Sigmoid colon (tissue), 6 donors: ENCODE measurements at regions not wholly inside any gene's neighbourhood (a gene's known extent, or its start where the extent isn't known, plus 50 kb on each side); places are given as distances from the start of the nearest gene placed in this dataset.

Experiments used
- DNase-seq: peaks from one replicate; pipeline ENCODE4 v3.0.0-alpha.2; 2019
- H3K27ac ChIP-seq, 4 donors: fragments of 200-600 bp; sonication (generic); one replicate each; pipeline ENCODE4 v1.5.1; 2016 to 2019; ENCODE audit warnings: mild to moderate bottlenecking in 1 of 4
- H3K27me3 ChIP-seq, 3 donors: fragments of 200-600 bp; sonication (generic); one replicate each; pipeline ENCODE4 v1.5.1; 2019; ENCODE audit warnings: mild to moderate bottlenecking in 1 of 3
- H3K36me3 ChIP-seq, 4 donors: fragments of 200-600 bp; sonication (generic); one replicate each; pipeline ENCODE4 v1.5.1; 2016 to 2019
- H3K4me1 ChIP-seq, 4 donors: fragments of 200-600 bp; sonication (generic); one replicate each; pipeline ENCODE4 v1.5.1; 2017 to 2019
- H3K4me3 ChIP-seq, 4 donors: fragments of 200-600 bp; sonication (generic); one replicate each; pipeline ENCODE4 v1.5.1; 2017 to 2019; ENCODE audit warnings: mild to moderate bottlenecking in 2 of 4, moderate library complexity in 1 of 4
- H3K9me3 ChIP-seq, 4 donors: fragments of 200-600 bp in 3 of 4; sonication (generic) in 3 of 4; one replicate each; pipeline versions ENCODE4 v1.5.1 to v1.6.1; 2013 to 2019
- EP300 ChIP-seq, 4 donors: sonication (generic); formaldehyde crosslinking; IDR thresholded peaks; one replicate each; pipeline ENCODE4 v1.6.1; 2017; ENCODE audit warnings: antibody characterized with exemption in 4 of 4
- POLR2A ChIP-seq, 2 donors: fragments of 450-650 bp; IDR thresholded peaks; one replicate each; pipeline ENCODE4 v1.6.1; 2016; ENCODE audit warnings: antibody characterized with exemption in 2 of 2, mild to moderate bottlenecking in 2 of 2, moderate library complexity in 2 of 2
- POLR2AphosphoS5 ChIP-seq, 4 donors: sonication (generic); formaldehyde crosslinking; IDR thresholded peaks; one replicate each; pipeline ENCODE4 v1.6.1; 2017; ENCODE audit warnings: antibody characterized with exemption in 4 of 4
- WGBS, 2 donors: extraction: QIAGEN DNeasy Blood & Tissue Kit; methylation state at CpG; one replicate each; pipeline ENCODE4 v1.1.7; 2013; 5-methylcytosine and 5-hydroxymethylcytosine counted together
- intact Hi-C: fragments of 100-400 bp; cut with DNase I; formaldehyde crosslinking; loops from one replicate; pipeline ENCODE4 v1.15.1; 2023
- TF ChIP-seq, protein P1 (sequence below), 4 experiments: fragments of 450-650 bp in 3 of 4; fragments of 200-600 bp in 1 of 4; IDR thresholded peaks; one replicate each; pipeline ENCODE4 v1.5.1; 2016 to 2019; ENCODE audit warnings: antibody characterized with exemption in 4 of 4, mild to moderate bottlenecking in 3 of 4, moderate library complexity in 2 of 4
- donor health status: healthy with polysubstance abuse.
- donor health status: healthy.

DNA sequence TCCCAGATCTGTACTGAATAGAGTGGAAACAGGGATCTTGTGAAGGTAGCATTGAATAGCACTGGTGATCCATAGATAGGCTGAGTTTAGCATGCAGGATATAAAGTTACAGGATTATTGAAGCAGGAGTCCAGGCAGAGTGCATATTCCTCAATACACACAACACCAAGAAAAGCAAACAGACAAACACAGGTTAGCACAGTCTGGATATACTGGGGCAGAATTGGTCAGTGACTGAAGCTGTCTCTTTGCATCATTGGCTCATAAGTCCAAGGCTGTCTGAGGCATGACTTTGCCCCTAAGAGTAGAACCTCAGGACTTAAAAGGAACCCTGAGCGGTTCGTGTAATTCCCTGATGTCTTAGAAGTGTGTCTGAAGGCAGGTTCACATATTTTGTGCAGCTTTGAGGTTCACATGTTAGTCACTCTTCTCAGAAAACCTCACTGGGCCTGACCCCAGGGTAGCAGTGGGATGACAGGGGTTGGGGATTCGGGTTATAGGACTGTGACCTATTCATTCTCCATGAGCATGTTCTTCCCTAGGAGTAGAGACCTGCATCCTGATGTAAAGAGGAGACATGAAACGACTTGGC is 134.6 kb downstream of the AASDH start:
- intact Hi-C loops = no loop called here
- no peak overlapping the region for H3K27ac ChIP-seq
- no peaks in the 10 kb centered on the region for H3K9me3 ChIP-seq
- TF ChIP-seq POLR2AphosphoS5 (IDR thresholded peaks at IDR 0.05) (no peak), POLR2A (IDR thresholded peaks at IDR 0.05) (no peak), EP300 (IDR thresholded peaks at IDR 0.05) (no peak)
- TF ChIP-seq, protein P1, sequence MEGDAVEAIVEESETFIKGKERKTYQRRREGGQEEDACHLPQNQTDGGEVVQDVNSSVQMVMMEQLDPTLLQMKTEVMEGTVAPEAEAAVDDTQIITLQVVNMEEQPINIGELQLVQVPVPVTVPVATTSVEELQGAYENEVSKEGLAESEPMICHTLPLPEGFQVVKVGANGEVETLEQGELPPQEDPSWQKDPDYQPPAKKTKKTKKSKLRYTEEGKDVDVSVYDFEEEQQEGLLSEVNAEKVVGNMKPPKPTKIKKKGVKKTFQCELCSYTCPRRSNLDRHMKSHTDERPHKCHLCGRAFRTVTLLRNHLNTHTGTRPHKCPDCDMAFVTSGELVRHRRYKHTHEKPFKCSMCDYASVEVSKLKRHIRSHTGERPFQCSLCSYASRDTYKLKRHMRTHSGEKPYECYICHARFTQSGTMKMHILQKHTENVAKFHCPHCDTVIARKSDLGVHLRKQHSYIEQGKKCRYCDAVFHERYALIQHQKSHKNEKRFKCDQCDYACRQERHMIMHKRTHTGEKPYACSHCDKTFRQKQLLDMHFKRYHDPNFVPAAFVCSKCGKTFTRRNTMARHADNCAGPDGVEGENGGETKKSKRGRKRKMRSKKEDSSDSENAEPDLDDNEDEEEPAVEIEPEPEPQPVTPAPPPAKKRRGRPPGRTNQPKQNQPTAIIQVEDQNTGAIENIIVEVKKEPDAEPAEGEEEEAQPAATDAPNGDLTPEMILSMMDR (IDR thresholded peaks at IDR 0.05) = no peak
- no peak for DNase-seq
- no peaks in the 10 kb centered on the region for H3K4me1 ChIP-seq
- H3K27me3 ChIP-seq = no peaks in the 10 kb centered on the region
- no peaks in the 10 kb centered on the region for H3K36me3 ChIP-seq
- no peak overlapping the region for H3K4me3 ChIP-seq
- 73% methylated on average over 4 of the region's 4 CpGs for WGBS, 2 donors

DNA sequence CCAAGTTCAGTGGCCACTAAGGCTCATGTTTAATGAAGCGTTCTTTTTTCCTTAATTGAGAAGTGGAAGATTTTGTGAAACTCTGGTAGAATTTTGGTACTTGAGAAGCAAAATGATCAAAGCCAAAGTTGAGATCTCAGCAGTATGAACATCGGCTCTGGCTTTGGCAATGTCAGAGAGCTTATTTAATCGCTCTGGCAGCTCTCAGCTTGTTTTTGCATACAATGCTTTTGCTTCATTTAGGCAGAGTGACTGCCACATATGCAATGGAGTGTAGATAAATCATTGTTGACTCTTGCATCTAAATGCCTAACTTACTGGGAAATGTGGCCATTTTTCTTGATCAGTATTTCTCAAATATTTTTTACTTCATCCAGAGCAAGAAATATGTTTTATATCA is 135.7 kb downstream of the AASDH start:
- TF ChIP-seq EP300 (IDR thresholded peaks at IDR 0.05) = no peak
- no peak for TF ChIP-seq POLR2AphosphoS5 (IDR thresholded peaks at IDR 0.05)
- DNase-seq = no peak
- Histone ChIP-seq H3K4me1 (no peaks in the 10 kb centered on the region), H3K4me3 (no peak overlapping the region), H3K27ac (no peak overlapping the region), H3K27me3 (no peaks in the 10 kb centered on the region), H3K9me3 (no peaks in the 10 kb centered on the region), H3K36me3 (no peaks in the 10 kb centered on the region)
- intact Hi-C loops = no loop called here
- WGBS, 2 donors = 87 to 96% methylated on average over 3 of the region's 3 CpGs

DNA sequence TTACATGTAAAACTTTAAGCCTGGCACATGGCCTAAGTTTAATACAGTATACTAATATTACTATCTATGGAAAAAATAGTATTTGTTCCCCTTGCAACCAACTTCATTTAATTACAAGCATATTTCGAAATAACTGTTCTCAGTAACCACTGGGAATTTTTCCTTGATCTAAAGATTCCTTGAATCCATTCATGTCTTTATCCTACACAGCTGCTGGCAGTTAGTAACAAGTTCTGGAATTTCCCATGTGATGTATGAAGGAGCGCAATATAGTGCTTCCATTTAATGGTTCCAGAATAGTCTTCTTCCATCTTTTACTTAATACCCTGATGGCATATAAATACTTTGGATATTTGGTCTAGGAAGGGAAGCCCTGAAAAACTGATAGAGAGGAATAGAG is 136.5 kb downstream of the AASDH start:
- no peaks in the 10 kb centered on the region for H3K4me1 ChIP-seq
- H3K9me3 ChIP-seq = no peaks in the 10 kb centered on the region
- intact Hi-C loops = no loop called here
- DNase-seq = no peak
- no peak overlapping the region for H3K4me3 ChIP-seq
- no peak overlapping the region for H3K27ac ChIP-seq
- no peaks in the 10 kb centered on the region for H3K27me3 ChIP-seq
- no peaks in the 10 kb centered on the region for H3K36me3 ChIP-seq
- WGBS, 2 donors = 92% methylated on average over 2 of the region's 2 CpGs
- TF ChIP-seq POLR2A (IDR thresholded peaks at IDR 0.05) (no peak), EP300 (IDR thresholded peaks at IDR 0.05) (no peak)

DNA sequence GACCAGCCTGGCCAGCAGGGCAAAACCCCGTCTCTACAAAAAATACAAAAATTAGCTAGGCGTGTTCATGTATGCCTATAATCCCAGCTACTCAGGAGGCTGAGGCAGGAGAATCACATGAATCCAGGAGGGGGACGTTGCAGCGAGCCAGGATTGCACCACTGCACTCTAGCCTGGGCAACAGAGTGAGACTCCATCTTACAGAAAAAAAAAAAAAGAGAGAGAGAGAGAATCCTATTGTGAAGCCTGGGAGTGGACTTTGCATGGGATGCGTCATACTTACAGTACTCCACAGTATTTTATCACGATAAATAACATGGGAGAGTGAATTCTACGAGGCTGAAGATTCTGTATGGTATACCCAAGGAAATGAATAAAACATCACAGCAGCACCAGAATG is 139.6 kb downstream of the AASDH start:
- H3K36me3 ChIP-seq = no peaks in the 10 kb centered on the region
- intact Hi-C loops = no loop called here
- H3K27me3 ChIP-seq = no peaks in the 10 kb centered on the region
- H3K4me1 ChIP-seq = no peaks in the 10 kb centered on the region
- no peak overlapping the region for H3K4me3 ChIP-seq
- H3K27ac ChIP-seq = no peak overlapping the region
- DNase-seq = no peak
- no peaks in the 10 kb centered on the region for H3K9me3 ChIP-seq
- WGBS, 2 donors = 84% methylated on average over 7 of the region's 7 CpGs
- TF ChIP-seq, protein P1 (IDR thresholded peaks at IDR 0.05) = no peak
- TF ChIP-seq EP300 (IDR thresholded peaks at IDR 0.05) = no peak
- no peak for TF ChIP-seq POLR2A (IDR thresholded peaks at IDR 0.05)
- no peak for TF ChIP-seq POLR2AphosphoS5 (IDR thresholded peaks at IDR 0.05)

DNA sequence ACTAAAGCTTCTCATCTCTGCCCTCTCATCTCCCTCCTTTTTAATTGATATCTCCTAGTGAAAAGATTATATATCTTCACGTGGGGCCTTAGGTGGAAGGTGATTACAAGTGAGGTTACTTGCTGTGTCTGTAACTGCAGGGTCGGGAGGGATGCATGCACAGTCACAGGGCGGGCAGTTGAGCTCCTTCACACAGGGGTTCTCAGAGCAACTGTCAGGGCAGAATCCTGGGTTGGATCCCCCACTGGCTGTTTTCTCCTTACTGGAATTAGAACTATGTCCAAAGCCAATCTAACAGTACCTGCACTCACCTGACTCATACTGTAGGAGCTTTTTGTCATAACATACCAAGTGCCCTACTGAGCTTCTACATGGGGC is 141.1 kb downstream of the AASDH start:
- TF ChIP-seq, protein P1 (IDR thresholded peaks at IDR 0.05) = no peak
- TF ChIP-seq POLR2A (IDR thresholded peaks at IDR 0.05) (no peak), EP300 (IDR thresholded peaks at IDR 0.05) (no peak), POLR2AphosphoS5 (IDR thresholded peaks at IDR 0.05) (no peak)
- H3K4me3 ChIP-seq = no peak overlapping the region
- no peak for DNase-seq
- H3K9me3 ChIP-seq = no peaks in the 10 kb centered on the region
- no peaks in the 10 kb centered on the region for H3K27me3 ChIP-seq
- no peaks in the 10 kb centered on the region for H3K4me1 ChIP-seq
- H3K36me3 ChIP-seq = no peaks in the 10 kb centered on the region
- H3K27ac ChIP-seq = no peak overlapping the region
- intact Hi-C loops = no loop called here
- WGBS, 2 donors = 92 to 94% methylated on average over 3 of the region's 3 CpGs

DNA sequence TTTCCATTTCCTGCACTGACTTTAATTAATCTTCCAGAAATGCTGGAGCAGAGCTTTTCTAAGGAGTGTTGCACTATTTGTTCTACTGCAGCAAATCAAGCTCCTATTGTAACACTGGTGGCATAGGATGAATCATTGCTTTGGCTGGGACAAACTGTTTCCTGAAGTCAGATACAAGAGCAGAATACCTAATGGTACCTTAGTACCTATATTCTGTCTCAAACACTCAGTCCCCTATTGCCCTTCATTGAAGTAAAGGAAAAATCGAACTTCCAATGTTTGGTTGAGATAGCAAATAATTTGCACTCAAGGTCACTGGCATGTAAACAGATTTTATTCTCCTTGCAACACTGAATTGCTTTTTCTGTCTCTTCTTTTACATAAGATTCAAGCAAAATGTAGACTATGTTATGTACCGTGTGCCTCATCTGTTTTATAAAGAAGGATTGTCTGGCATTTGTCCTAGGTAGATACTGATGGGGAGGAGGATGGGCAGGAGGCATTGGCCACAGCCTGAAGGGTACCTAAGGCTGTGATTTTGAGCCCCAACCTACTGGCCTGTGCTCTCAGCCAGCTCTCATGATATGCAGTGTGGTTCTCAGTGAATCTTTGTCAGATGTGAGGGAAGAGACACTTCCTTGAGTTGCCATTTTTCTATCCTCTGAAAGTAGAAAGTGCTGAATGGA is 141.6 kb downstream of the AASDH start:
- no peak for DNase-seq
- intact Hi-C loops = no loop called here
- no peak overlapping the region for H3K27ac ChIP-seq
- H3K36me3 ChIP-seq = no peaks in the 10 kb centered on the region
- H3K4me1 ChIP-seq = no peaks in the 10 kb centered on the region
- H3K27me3 ChIP-seq = no peaks in the 10 kb centered on the region
- H3K9me3 ChIP-seq = no peaks in the 10 kb centered on the region
- WGBS, 2 donors = 51 to 74% methylated on average over 2 of the region's 2 CpGs
- TF ChIP-seq, protein P1 (IDR thresholded peaks at IDR 0.05) = no peak
- TF ChIP-seq POLR2A (IDR thresholded peaks at IDR 0.05) = no peak
- TF ChIP-seq POLR2AphosphoS5 (IDR thresholded peaks at IDR 0.05) = no peak
- TF ChIP-seq EP300 (IDR thresholded peaks at IDR 0.05) = no peak
- H3K4me3 ChIP-seq = no peak overlapping the region
